HCT116 (cell line): ENCODE measurements at regions not wholly inside any gene's neighbourhood (a gene's known extent, or its start where the extent isn't known, plus 50 kb on each side); places are given as distances from the start of the nearest gene placed in this dataset.

Experiments used
- ATAC-seq: fragments of 200-7000 bp; cut with Tn5 transposase; 2 replicates; pipeline ENCODE4 v1.9.1; 2020; ENCODE audit warnings: mild to moderate bottlenecking, moderate library complexity
- BruUV-seq: library from RNA; stranded (reverse); fragments of 400-500 nt; replicated peaks from 2 replicates; lab custom pipeline; 2021; lab: Mats Ljungman, UMichigan
- CTCF ChIA-PET: fragments of 300-600 bp; sonication (Branson Sonifier 250); formaldehyde crosslinking; loops from one replicate; lab custom pipeline; 2021; ENCODE audit warnings: antibody characterized with exemption; lab: Charles Lee
- POLR2A ChIA-PET: fragments of 300-600, 350-600 bp; sonication (Branson Sonifier 250); formaldehyde crosslinking; loops from one replicate; lab custom pipeline; 2021; ENCODE audit warnings: antibody characterized with exemption; lab: Charles Lee
- RAD21 ChIA-PET, 2 experiments: fragments of 300-600 bp; sonication (Branson Sonifier 250); formaldehyde crosslinking; loops; one replicate each; lab custom pipeline; 2023; ENCODE audit warnings: low total read pairs in 2 of 2; ENCODE audit not compliant: uncharacterized antibody in 2 of 2, unreplicated experiment in 2 of 2, low non-redundant PET in 1 of 2; lab: Charles Lee
- DNase-seq: peaks from one replicate; pipeline ENCODE4 v3.0.0-alpha.2; 2010; ENCODE audit warnings: low read depth, low spot score
- H2AFZ ChIP-seq: fragments of 200-600 bp; shearing (Covaris generic), sonication (generic); 2 replicates; pipeline ENCODE4 v1.6.1; 2017; ENCODE audit warnings: low read depth, mixed run types, mixed read lengths, antibody characterized with exemption, low read length; ENCODE audit not compliant: poor library complexity, severe bottlenecking
- H3K27ac ChIP-seq: 2 replicates; pipeline ENCODE4 v1.5.1; 2012; ENCODE audit warnings: low read depth, low read length
- H3K27me3 ChIP-seq: fragments of 200-600 bp; sonication (generic); 2 replicates; pipeline ENCODE4 v1.6.1; 2016; ENCODE audit warnings: mixed run types, low read length, mixed read lengths; ENCODE audit not compliant: insufficient read depth
- H3K36me3 ChIP-seq, 2 experiments: fragments of 200-500 bp in 1 of 2; fragments of 200-600 bp in 1 of 2; sonication (Bioruptor generic) in 1 of 2; sonication (generic) in 1 of 2; 2 replicates each; pipeline versions ENCODE4 v1.5.1 to v1.6.1; 2014 to 2016; ENCODE audit warnings: low read length in 2 of 2, inconsistent platforms in 1 of 2, mixed read lengths in 1 of 2, mixed run types in 1 of 2; ENCODE audit not compliant: insufficient read depth in 2 of 2, control insufficient read depth in 1 of 2
- H3K4me1 ChIP-seq, 2 experiments: fragments of 200-600 bp in 1 of 2; sonication (generic) in 1 of 2; 2 replicates each; pipeline versions ENCODE4 v1.5.1 to v1.6.1; 2012 to 2017; ENCODE audit warnings: low read length in 2 of 2, inconsistent platforms in 1 of 2, mild to moderate bottlenecking in 1 of 2, mixed read lengths in 1 of 2, mixed run types in 1 of 2, moderate library complexity in 1 of 2; ENCODE audit not compliant: insufficient read depth in 2 of 2, control insufficient read depth in 1 of 2
- H3K4me2 ChIP-seq: fragments of 200-600 bp; sonication (generic); 2 replicates; pipeline ENCODE4 v1.6.1; 2017; ENCODE audit warnings: mixed run types, low read length, mixed read lengths
- H3K4me3 ChIP-seq, 2 experiments: fragments of 200-600 bp in 1 of 2; sonication (generic) in 1 of 2; replicated peaks in 1 of 2; 2 replicates each; pipeline ENCODE4 v1.5.1; 2011 to 2016; ENCODE audit warnings: low read length in 2 of 2, control low read depth in 1 of 2, low read depth in 1 of 2, mild to moderate bottlenecking in 1 of 2, mixed read lengths in 1 of 2, mixed run types in 1 of 2
- H3K79me2 ChIP-seq: fragments of 200-600 bp; sonication (generic); 2 replicates; pipeline ENCODE4 v1.6.1; 2017; ENCODE audit warnings: mild to moderate bottlenecking, mixed run types, low read length, moderate library complexity, mixed read lengths; ENCODE audit not compliant: insufficient read depth
- H3K9ac ChIP-seq: fragments of 200-600 bp; sonication (generic); 2 replicates; pipeline ENCODE4 v1.6.1; 2016; ENCODE audit warnings: low read length, mixed read lengths
- H3K9me2 ChIP-seq: fragments of 200-600 bp; sonication (generic), shearing (Covaris generic); 2 replicates; pipeline ENCODE4 v1.6.1; 2017; ENCODE audit warnings: mixed run types, mild to moderate bottlenecking, moderate library complexity; ENCODE audit not compliant: insufficient read depth
- H3K9me3 ChIP-seq, 2 experiments: fragments of 200-500 bp in 1 of 2; fragments of 200-600 bp in 1 of 2; sonication (Bioruptor generic) in 1 of 2; sonication (generic) in 1 of 2; 2 replicates each; pipeline ENCODE4 v1.6.1; 2014 to 2017; ENCODE audit warnings: low read length in 2 of 2, mixed read lengths in 2 of 2, inconsistent platforms in 1 of 2, low read depth in 1 of 2, mild to moderate bottlenecking in 1 of 2, mixed run types in 1 of 2, moderate library complexity in 1 of 2; ENCODE audit not compliant: control insufficient read depth in 1 of 2, insufficient read depth in 1 of 2
- H4K20me1 ChIP-seq: fragments of 200-600 bp; sonication (generic), shearing (Covaris generic); 2 replicates; pipeline ENCODE4 v1.6.1; 2017; ENCODE audit warnings: mixed run types, mild to moderate bottlenecking, moderate library complexity; ENCODE audit not compliant: insufficient read depth
- CEBPB ChIP-seq: IDR thresholded peaks from 2 replicates; pipeline ENCODE4 v1.6.1; 2012; ENCODE audit warnings: low read depth
- EGR1 ChIP-seq: IDR thresholded peaks from 2 replicates; pipeline ENCODE4 v1.6.1; 2012; ENCODE audit warnings: low read depth
- ELF1 ChIP-seq: IDR thresholded peaks from 2 replicates; pipeline ENCODE4 v1.6.1; 2012; ENCODE audit warnings: low read depth, borderline replicate concordance
- EZH2 ChIP-seq: fragments of 200-600 bp; sonication (generic); IDR thresholded peaks from 2 replicates; pipeline ENCODE4 v1.6.1; 2017; ENCODE audit warnings: antibody characterized with exemption, mixed run types
- EZH2phosphoT487 ChIP-seq: fragments of 200-600 bp; IDR thresholded peaks from 2 replicates; pipeline ENCODE4 v1.6.1; 2018; ENCODE audit warnings: antibody characterized with exemption, borderline replicate concordance
- FOSL1 ChIP-seq: IDR thresholded peaks from 2 replicates; pipeline ENCODE4 v1.6.1; 2012; ENCODE audit warnings: low read depth
- JUND ChIP-seq: IDR thresholded peaks from 2 replicates; pipeline ENCODE4 v1.6.1; 2012
- POLR2AphosphoS5 ChIP-seq: IDR thresholded peaks from 2 replicates; pipeline ENCODE4 v1.6.1; 2011; ENCODE audit warnings: mild to moderate bottlenecking, low read depth, low read length, moderate library complexity
- SIN3A ChIP-seq: IDR thresholded peaks from 2 replicates; pipeline ENCODE4 v1.6.1; 2012; ENCODE audit warnings: low read depth
- ZNF274 ChIP-seq: fragments of 200-500 bp; sonication (Bioruptor generic); IDR thresholded peaks from 2 replicates; pipeline ENCODE4 v1.6.1; 2014; ENCODE audit warnings: mild to moderate bottlenecking, low read depth, low read length, inconsistent platforms
- intact Hi-C: fragments of 100-400 bp; cut with micrococcal nuclease; formaldehyde crosslinking; loops from 2 replicates; pipeline ENCODE4 v1.10.0; 2022
- TF ChIP-seq, protein P1 (sequence below): IDR thresholded peaks from 2 replicates; pipeline ENCODE4 v1.6.1; 2012
- TF ChIP-seq, protein P2 (sequence below): IDR thresholded peaks from 2 replicates; pipeline ENCODE4 v1.6.1; 2011; ENCODE audit warnings: mild to moderate bottlenecking, low read length, moderate library complexity; ENCODE audit not compliant: insufficient replicate concordance; ENCODE audit errors: extremely low read depth
- TF ChIP-seq, protein P3 (sequence below): IDR thresholded peaks from 2 replicates; pipeline ENCODE4 v1.6.1; 2012
- TF ChIP-seq, protein P4 (sequence below), 3 experiments: fragments of 200-600 bp in 1 of 3; sonication (generic) in 1 of 3; IDR thresholded peaks in 2 of 3; conservative IDR thresholded peaks in 1 of 3; 2 replicates each; pipeline ENCODE4 v1.5.1; 2012 to 2017; ENCODE audit warnings: low read depth in 2 of 3, low read length in 2 of 3, antibody characterized with exemption in 1 of 3, borderline replicate concordance in 1 of 3, control low read depth in 1 of 3, mild to moderate bottlenecking in 1 of 3, mixed read lengths in 1 of 3, mixed run types in 1 of 3, moderate library complexity in 1 of 3; ENCODE audit not compliant: insufficient read depth in 1 of 3
- TF ChIP-seq, protein P5 (sequence below): IDR thresholded peaks from 2 replicates; pipeline ENCODE4 v1.6.1; 2012; ENCODE audit warnings: low read depth

DNA sequence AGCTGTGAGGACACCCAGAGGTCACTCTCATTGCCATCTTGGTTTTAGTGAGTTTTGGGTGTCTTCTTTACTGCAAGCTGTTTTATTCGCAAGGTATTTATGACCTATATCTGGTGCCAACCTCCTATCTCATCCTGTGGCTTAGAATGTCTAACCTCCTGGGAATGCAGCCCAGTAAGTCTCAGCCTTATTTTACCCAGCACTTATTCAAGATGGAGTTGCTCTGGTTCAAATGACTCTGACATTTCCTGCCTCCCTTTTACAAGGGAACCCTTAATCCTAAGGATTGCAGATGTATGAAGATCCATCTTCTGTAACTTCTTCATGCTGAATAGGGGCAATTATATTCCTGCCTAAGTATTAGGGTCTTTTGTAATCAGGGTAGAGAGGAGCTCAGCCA is 708.0 kb downstream of the TMEM182 start:
- RAD21 ChIA-PET = no interaction called here

More for the DNA sequence above, 708.0 kb downstream of the TMEM182 start:
- intact Hi-C loops = no loop called here
- no peaks in the 10 kb centered on the region for H3K36me3 ChIP-seq
- no TSS peak for BruUV-seq
- TF ChIP-seq, protein P1, sequence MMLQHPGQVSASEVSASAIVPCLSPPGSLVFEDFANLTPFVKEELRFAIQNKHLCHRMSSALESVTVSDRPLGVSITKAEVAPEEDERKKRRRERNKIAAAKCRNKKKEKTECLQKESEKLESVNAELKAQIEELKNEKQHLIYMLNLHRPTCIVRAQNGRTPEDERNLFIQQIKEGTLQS = no peak
- TF ChIP-seq SIN3A = no peak
- TF ChIP-seq, protein P2, sequence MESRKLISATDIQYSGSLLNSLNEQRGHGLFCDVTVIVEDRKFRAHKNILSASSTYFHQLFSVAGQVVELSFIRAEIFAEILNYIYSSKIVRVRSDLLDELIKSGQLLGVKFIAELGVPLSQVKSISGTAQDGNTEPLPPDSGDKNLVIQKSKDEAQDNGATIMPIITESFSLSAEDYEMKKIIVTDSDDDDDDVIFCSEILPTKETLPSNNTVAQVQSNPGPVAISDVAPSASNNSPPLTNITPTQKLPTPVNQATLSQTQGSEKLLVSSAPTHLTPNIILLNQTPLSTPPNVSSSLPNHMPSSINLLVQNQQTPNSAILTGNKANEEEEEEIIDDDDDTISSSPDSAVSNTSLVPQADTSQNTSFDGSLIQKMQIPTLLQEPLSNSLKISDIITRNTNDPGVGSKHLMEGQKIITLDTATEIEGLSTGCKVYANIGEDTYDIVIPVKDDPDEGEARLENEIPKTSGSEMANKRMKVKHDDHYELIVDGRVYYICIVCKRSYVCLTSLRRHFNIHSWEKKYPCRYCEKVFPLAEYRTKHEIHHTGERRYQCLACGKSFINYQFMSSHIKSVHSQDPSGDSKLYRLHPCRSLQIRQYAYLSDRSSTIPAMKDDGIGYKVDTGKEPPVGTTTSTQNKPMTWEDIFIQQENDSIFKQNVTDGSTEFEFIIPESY = no peak
- TF ChIP-seq ELF1 = no peak
- TF ChIP-seq FOSL1 = no peak
- TF ChIP-seq EZH2phosphoT487 = no peak
- TF ChIP-seq ZNF274 = no peak
- TF ChIP-seq POLR2AphosphoS5 = no peak
- no peak for TF ChIP-seq EZH2
- TF ChIP-seq EGR1 = no peak
- TF ChIP-seq, protein P3, sequence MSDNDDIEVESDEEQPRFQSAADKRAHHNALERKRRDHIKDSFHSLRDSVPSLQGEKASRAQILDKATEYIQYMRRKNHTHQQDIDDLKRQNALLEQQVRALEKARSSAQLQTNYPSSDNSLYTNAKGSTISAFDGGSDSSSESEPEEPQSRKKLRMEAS = no peak
- TF ChIP-seq JUND = no peak
- TF ChIP-seq CEBPB = no peak
- TF ChIP-seq, protein P4, sequence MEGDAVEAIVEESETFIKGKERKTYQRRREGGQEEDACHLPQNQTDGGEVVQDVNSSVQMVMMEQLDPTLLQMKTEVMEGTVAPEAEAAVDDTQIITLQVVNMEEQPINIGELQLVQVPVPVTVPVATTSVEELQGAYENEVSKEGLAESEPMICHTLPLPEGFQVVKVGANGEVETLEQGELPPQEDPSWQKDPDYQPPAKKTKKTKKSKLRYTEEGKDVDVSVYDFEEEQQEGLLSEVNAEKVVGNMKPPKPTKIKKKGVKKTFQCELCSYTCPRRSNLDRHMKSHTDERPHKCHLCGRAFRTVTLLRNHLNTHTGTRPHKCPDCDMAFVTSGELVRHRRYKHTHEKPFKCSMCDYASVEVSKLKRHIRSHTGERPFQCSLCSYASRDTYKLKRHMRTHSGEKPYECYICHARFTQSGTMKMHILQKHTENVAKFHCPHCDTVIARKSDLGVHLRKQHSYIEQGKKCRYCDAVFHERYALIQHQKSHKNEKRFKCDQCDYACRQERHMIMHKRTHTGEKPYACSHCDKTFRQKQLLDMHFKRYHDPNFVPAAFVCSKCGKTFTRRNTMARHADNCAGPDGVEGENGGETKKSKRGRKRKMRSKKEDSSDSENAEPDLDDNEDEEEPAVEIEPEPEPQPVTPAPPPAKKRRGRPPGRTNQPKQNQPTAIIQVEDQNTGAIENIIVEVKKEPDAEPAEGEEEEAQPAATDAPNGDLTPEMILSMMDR (IDR thresholded peaks at IDR 0.05 in 2 of 3, conservative IDR thresholded peaks at IDR 0.05 in 1 of 3; ENCODE audit: borderline replicate concordance in 1 of 3, insufficient read depth in 1 of 3, low read depth in 2 of 3, low read length in 2 of 3) = no peak
- TF ChIP-seq, protein P5, sequence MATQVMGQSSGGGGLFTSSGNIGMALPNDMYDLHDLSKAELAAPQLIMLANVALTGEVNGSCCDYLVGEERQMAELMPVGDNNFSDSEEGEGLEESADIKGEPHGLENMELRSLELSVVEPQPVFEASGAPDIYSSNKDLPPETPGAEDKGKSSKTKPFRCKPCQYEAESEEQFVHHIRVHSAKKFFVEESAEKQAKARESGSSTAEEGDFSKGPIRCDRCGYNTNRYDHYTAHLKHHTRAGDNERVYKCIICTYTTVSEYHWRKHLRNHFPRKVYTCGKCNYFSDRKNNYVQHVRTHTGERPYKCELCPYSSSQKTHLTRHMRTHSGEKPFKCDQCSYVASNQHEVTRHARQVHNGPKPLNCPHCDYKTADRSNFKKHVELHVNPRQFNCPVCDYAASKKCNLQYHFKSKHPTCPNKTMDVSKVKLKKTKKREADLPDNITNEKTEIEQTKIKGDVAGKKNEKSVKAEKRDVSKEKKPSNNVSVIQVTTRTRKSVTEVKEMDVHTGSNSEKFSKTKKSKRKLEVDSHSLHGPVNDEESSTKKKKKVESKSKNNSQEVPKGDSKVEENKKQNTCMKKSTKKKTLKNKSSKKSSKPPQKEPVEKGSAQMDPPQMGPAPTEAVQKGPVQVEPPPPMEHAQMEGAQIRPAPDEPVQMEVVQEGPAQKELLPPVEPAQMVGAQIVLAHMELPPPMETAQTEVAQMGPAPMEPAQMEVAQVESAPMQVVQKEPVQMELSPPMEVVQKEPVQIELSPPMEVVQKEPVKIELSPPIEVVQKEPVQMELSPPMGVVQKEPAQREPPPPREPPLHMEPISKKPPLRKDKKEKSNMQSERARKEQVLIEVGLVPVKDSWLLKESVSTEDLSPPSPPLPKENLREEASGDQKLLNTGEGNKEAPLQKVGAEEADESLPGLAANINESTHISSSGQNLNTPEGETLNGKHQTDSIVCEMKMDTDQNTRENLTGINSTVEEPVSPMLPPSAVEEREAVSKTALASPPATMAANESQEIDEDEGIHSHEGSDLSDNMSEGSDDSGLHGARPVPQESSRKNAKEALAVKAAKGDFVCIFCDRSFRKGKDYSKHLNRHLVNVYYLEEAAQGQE = no peak
- H3K4me2 ChIP-seq = no peak overlapping the region
- H2AFZ ChIP-seq = no peak overlapping the region
- ChIA-PET CTCF (no interaction called here), POLR2A (no interaction called here)
- no peaks in the 10 kb centered on the region for H3K27me3 ChIP-seq
- no peaks in the 10 kb centered on the region for H3K4me1 ChIP-seq
- H3K27ac ChIP-seq = no peak overlapping the region
- DNase-seq (no peak), ATAC-seq (no peak)
- peaks cover 0 to 24% of the 10 kb centered on the region in 2 experiments; a peak in 2 of 4 replicates for H3K9me3 ChIP-seq
- H3K9ac ChIP-seq = no peak overlapping the region
- no peak overlapping the region for H3K4me3 ChIP-seq
- H4K20me1 ChIP-seq = no peaks in the 10 kb centered on the region
- no peaks in the 10 kb centered on the region for H3K79me2 ChIP-seq
- no peaks in the 10 kb centered on the region for H3K9me2 ChIP-seq
